ENCODE measurements at regions not wholly inside any gene's neighbourhood (a gene's known extent, or its start where the extent isn't known, plus 50 kb on each side); places are given as distances from the start of the nearest gene placed in this dataset.

GRCh38 chr19:30172613-30173242 lies 199.5 kb upstream of the ZNF536 start:
- TF ChIP-seq CTCF (conservative IDR thresholded peaks at IDR 0.05) (no peak), EZH2 (IDR thresholded peaks at IDR 0.05; ENCODE audit: low read depth) (no peak)
